ENCODE measurements at regions not wholly inside any gene's neighbourhood (a gene's known extent, or its start where the extent isn't known, plus 50 kb on each side); places are given as distances from the start of the nearest gene placed in this dataset.

- no peak for DNase-seq
Observed at GRCh38 chr5:84590629-84591028, 205.9 kb upstream of the EDIL3 start.

GRCh38 chr5:84589926-84590325 is 205.2 kb upstream of the EDIL3 start:
- DNase-seq: no peak

GRCh38 chr5:84585218-84585617 is 200.5 kb upstream of the EDIL3 start:
- no peak for DNase-seq

- no peak for DNase-seq
Observed at GRCh38 chr5:84578226-84578625, 193.5 kb upstream of the EDIL3 start.

- no peak for DNase-seq
Observed at GRCh38 chr5:84573017-84573712, 188.5 kb upstream of the EDIL3 start.

GRCh38 chr5:84569307-84569706 is 184.6 kb upstream of the EDIL3 start:
- no peak for DNase-seq

GRCh38 chr5:84568171-84568570 is 183.5 kb upstream of the EDIL3 start:
- DNase-seq: no peak

GRCh38 chr5:84565866-84566265 is 181.2 kb upstream of the EDIL3 start:
- DNase-seq: no peak

- DNase-seq: no peak
Observed at GRCh38 chr5:84564321-84565075, 179.8 kb upstream of the EDIL3 start.

GRCh38 chr5:84550222-84550621 is 165.5 kb upstream of the EDIL3 start:
- no peak for DNase-seq

- no peak for DNase-seq
Observed at GRCh38 chr5:84549054-84549453, 164.4 kb upstream of the EDIL3 start.

- no peak for DNase-seq
Observed at GRCh38 chr5:84546686-84547085, 162.0 kb upstream of the EDIL3 start.

- DNase-seq: no peak
Observed at GRCh38 chr5:84536797-84537196, 152.1 kb upstream of the EDIL3 start.

- DNase-seq: no peak
Observed at GRCh38 chr5:84535281-84535680, 150.6 kb upstream of the EDIL3 start.

GRCh38 chr5:84524491-84524890 is 139.8 kb upstream of the EDIL3 start:
- DNase-seq: no peak

GRCh38 chr5:84518862-84519261 is 134.2 kb upstream of the EDIL3 start:
- DNase-seq: no peak

GRCh38 chr5:84518370-84518769 is 133.7 kb upstream of the EDIL3 start:
- DNase-seq: no peak

GRCh38 chr5:84506625-84507024 is 121.9 kb upstream of the EDIL3 start:
- DNase-seq: no peak

- DNase-seq: peak; percentile 68
Observed at GRCh38 chr5:84494453-84494852, 109.8 kb upstream of the EDIL3 start.

GRCh38 chr5:84487963-84488362 is 103.3 kb upstream of the EDIL3 start:
- peak; percentile 8 for DNase-seq

GRCh38 chr5:84480873-84481637 is 96.4 kb upstream of the EDIL3 start:
- peak; percentile 10 for DNase-seq

GRCh38 chr5:84478603-84479002 is 93.9 kb upstream of the EDIL3 start:
- DNase-seq: no peak

- no peak for DNase-seq
Observed at GRCh38 chr5:84477485-84477884, 92.8 kb upstream of the EDIL3 start.

GRCh38 chr5:84474126-84474525 is 89.4 kb upstream of the EDIL3 start:
- DNase-seq: no peak
